Esophagus squamous epithelium (tissue), 4 donors: ENCODE measurements at regions not wholly inside any gene's neighbourhood (a gene's known extent, or its start where the extent isn't known, plus 50 kb on each side); places are given as distances from the start of the nearest gene placed in this dataset.

Source experiments
- POLR2A ChIP-seq, 4 donors: fragments of 450-650 bp; IDR thresholded peaks; one replicate each; pipeline ENCODE4 v1.6.1; 2017; ENCODE audit warnings: antibody characterized with exemption in 4 of 4, mild to moderate bottlenecking in 4 of 4, moderate library complexity in 3 of 4
- TF ChIP-seq, protein P1 (sequence below), 6 experiments: fragments of 450-650 bp in 4 of 6; fragments of 200-600 bp in 2 of 6; sonication (generic) in 2 of 6; IDR thresholded peaks; one replicate each; pipeline ENCODE4 v1.5.1; 2016 to 2019; ENCODE audit warnings: antibody characterized with exemption in 6 of 6, mild to moderate bottlenecking in 4 of 6, moderate library complexity in 4 of 6

DNA sequence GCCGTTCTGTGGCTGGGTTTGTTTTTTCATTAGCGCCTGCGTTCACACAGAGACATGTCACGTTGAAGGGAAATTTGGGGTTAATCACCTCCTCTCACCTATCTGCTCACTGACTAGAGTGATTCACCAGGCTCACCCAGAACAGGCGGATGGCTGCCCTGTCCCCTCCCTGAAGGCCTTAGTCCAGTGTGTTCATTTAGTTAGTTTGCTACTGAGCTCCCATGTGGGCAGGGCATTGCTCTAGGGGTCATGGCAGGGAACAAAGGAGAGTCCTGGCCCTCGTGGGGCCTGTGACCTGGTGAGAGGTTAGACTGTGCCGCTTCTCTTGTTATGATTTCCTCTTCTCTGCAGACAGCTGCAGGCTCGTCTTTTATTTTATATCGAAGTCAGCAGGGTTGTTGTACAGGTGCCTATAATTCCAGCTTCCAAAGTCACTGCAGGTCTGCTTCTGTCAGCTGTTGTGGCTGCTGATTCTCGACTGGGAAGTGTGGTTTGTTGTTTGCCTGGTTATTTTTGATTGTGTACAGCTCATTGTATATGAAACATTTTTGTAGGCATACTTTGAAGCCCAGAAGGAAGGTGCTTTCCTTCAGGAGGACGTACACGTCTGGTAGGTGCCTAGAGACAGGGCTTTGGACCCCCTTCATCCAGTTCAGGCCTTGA, 73.4 kb upstream of the GSE1 start:
- TF ChIP-seq, protein P1, sequence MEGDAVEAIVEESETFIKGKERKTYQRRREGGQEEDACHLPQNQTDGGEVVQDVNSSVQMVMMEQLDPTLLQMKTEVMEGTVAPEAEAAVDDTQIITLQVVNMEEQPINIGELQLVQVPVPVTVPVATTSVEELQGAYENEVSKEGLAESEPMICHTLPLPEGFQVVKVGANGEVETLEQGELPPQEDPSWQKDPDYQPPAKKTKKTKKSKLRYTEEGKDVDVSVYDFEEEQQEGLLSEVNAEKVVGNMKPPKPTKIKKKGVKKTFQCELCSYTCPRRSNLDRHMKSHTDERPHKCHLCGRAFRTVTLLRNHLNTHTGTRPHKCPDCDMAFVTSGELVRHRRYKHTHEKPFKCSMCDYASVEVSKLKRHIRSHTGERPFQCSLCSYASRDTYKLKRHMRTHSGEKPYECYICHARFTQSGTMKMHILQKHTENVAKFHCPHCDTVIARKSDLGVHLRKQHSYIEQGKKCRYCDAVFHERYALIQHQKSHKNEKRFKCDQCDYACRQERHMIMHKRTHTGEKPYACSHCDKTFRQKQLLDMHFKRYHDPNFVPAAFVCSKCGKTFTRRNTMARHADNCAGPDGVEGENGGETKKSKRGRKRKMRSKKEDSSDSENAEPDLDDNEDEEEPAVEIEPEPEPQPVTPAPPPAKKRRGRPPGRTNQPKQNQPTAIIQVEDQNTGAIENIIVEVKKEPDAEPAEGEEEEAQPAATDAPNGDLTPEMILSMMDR (IDR thresholded peaks at IDR 0.05) = no peak
- no peak for TF ChIP-seq POLR2A (IDR thresholded peaks at IDR 0.05)
